ENCODE measurements at regions not wholly inside any gene's neighbourhood (a gene's known extent, or its start where the extent isn't known, plus 50 kb on each side); places are given as distances from the start of the nearest gene placed in this dataset.
"Not testable (repeated sequence)": the region's sequence is repeated elsewhere in the genome, so short reads cannot be mapped to it uniquely, and the experiment has no call there.

- no peak for DNase-seq
These were observed 474.7 kb downstream of the PCDH7 start for GRCh38 chr4:31194823-31195222.

- no peak for DNase-seq
These were observed 479.5 kb downstream of the PCDH7 start for GRCh38 chr4:31199644-31200043.

GRCh38 chr4:31202054-31202453 is 481.9 kb downstream of the PCDH7 start:
- DNase-seq, result not testable (repeated sequence)

- no peak for DNase-seq
These were observed 484.7 kb downstream of the PCDH7 start for GRCh38 chr4:31204874-31205273.

GRCh38 chr4:31220921-31221320 is 500.8 kb downstream of the PCDH7 start:
- DNase-seq, result no peak

- no peak for DNase-seq
These were observed 507.9 kb downstream of the PCDH7 start for GRCh38 chr4:31228068-31228467.

- no peak for DNase-seq
These were observed 510.4 kb downstream of the PCDH7 start for GRCh38 chr4:31230594-31230993.

- no peak for DNase-seq
These were observed 514.3 kb downstream of the PCDH7 start for GRCh38 chr4:31234494-31234893.

- no peak for DNase-seq
These were observed 514.7 kb downstream of the PCDH7 start for GRCh38 chr4:31234901-31235300.

GRCh38 chr4:31236020-31236638 is 516.0 kb downstream of the PCDH7 start:
- DNase-seq, result no peak

- DNase-seq, result no peak
These were observed 516.5 kb downstream of the PCDH7 start for GRCh38 chr4:31236639-31237173.

GRCh38 chr4:31237233-31237632 is 517.1 kb downstream of the PCDH7 start:
- no peak for DNase-seq

- DNase-seq, result no peak
These were observed 519.7 kb downstream of the PCDH7 start for GRCh38 chr4:31239886-31240285.

- DNase-seq, result no peak
These were observed 521.4 kb downstream of the PCDH7 start for GRCh38 chr4:31241504-31242106.

GRCh38 chr4:31246856-31247255 is 526.7 kb downstream of the PCDH7 start:
- no peak for DNase-seq

- no peak for DNase-seq
These were observed 539.0 kb downstream of the PCDH7 start for GRCh38 chr4:31259119-31259518.

- DNase-seq, result no peak
These were observed 541.5 kb downstream of the PCDH7 start for GRCh38 chr4:31261632-31262031.

- not testable (repeated sequence) for DNase-seq
These were observed 545.9 kb downstream of the PCDH7 start for GRCh38 chr4:31266094-31266493.

GRCh38 chr4:31272331-31273061 is 552.3 kb downstream of the PCDH7 start:
- no peak for DNase-seq

- DNase-seq, result no peak
These were observed 555.7 kb downstream of the PCDH7 start for GRCh38 chr4:31275906-31276305.

- DNase-seq, result no peak
These were observed 563.5 kb downstream of the PCDH7 start for GRCh38 chr4:31283679-31284078.

- no peak for DNase-seq
These were observed 570.7 kb downstream of the PCDH7 start for GRCh38 chr4:31290836-31291235.

GRCh38 chr4:31291238-31291637 is 571.1 kb downstream of the PCDH7 start:
- DNase-seq, result no peak
